NOMO-1 treated with dmso at 0.1 percent for 144 hours (cell line): ENCODE measurements at regions not wholly inside any gene's neighbourhood (a gene's known extent, or its start where the extent isn't known, plus 50 kb on each side); places are given as distances from the start of the nearest gene placed in this dataset.
"Not testable (repeated sequence)": the region's sequence is repeated elsewhere in the genome, so short reads cannot be mapped to it uniquely, and the experiment has no call there.

Source experiments
- DNase-seq: peaks from one replicate; lab custom pipeline; 2025; ENCODE audit not compliant: unreplicated experiment; lab: John Stamatoyannopoulos, UW

DNA sequence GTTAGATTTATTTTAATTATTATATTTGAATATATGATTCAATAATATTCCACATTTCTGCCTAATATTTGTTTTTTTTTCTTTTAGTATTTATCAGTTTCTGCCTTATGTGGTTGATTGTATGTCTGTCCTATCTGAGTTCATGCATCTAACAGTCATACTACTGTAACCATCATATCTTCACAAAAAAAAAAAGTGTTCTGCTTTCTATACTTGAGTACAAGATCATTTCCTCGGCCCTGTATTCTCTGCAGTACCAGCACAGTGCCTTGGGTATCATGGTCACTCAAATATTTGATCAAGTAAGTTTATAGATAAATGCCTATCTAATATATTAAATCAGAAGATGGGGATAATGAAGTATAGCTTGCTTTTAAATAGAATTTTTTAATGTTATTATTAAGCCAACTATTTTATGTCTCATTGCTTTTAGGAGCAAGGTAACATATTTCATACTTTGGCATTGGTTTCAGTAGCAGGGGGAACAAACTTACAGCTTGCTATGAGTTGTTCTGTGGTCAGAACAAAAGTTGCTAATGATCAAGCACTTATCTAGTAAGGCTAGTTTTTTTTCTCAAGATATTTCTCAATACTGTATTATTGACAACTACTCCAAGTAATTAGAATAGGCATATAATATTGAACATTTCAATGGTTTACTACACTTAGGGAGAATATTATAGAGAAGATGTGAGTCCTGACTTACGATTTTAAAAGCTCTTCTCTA lies 290.5 kb upstream of the FBXO33 start:
- DNase-seq = no peak

DNA sequence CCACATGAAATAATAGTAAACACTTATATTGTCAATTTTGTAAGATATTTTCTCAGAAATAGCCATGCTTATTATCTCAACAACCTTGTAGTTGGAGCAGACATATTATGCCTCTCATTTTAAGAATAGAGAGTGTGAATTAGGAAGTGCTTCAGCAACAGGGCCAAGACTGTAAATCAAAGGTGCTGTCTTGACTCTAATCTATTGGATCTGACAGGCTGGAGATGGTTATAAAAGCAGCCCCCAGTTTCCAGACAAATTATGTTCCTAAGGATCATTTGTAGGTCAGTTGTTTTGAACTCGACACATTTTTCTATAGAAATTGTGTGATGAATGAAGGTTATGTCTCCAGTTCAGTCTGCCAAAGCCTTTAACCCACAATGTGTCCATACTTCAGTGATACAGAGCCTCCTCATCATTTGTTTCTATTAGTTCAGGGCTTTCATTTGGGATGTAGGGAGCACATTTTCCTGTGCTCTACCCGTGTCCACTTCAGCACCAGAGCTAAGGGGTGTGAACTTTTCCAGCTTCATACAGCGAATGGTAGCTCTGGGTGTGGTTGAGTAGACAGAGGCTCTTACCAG lies 284.8 kb upstream of the FBXO33 start:
- no peak for DNase-seq

- no peak for DNase-seq
These were observed 280.2 kb upstream of the FBXO33 start for GRCh38 chr14:39712293-39712999.

GRCh38 chr14:39704594-39704993 lies 272.4 kb upstream of the FBXO33 start:
- no peak for DNase-seq

DNA sequence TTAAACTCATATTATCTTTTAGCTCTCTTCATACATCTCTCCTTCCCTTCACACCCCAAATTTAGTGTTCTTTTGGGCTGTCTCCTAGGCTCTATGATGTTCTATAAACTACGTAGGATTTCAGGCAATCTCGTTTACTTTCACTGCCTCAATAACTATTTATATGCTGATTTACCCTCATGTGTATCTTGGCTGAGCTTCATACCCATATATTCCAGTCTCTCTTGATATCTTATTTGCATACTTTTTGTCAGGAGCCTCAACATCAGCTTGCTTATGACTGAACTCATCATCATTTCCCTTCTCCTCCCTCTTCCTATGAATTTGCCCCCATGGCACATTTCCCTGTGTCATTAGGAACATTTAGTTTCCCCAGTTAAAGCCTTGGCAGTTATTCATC lies 262.1 kb upstream of the FBXO33 start:
- no peak for DNase-seq

GRCh38 chr14:39683691-39684260 lies 251.5 kb upstream of the FBXO33 start:
- DNase-seq = no peak

DNA sequence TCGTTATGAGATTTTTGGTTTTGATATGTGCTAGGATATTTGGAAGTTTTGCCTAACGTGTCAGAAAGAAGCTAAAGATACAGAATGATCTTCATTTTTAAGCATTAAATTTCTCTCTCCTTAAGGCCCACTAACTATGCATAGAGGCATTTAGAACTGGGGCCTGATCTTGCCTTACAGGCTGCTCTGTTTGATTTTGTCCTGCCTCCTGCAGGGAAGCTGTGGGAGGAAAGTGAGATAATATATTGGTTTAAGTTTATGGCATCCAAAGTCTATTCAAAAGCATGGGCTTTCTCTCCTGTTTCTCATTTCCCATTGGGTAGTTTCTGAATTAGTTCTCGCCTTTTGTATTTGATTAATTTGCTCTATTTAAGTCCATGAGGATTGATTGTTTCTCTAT lies 250.3 kb upstream of the FBXO33 start:
- DNase-seq = no peak

GRCh38 chr14:39681782-39682399 lies 249.7 kb upstream of the FBXO33 start:
- no peak for DNase-seq

- no peak for DNase-seq
These were observed 248.5 kb upstream of the FBXO33 start for GRCh38 chr14:39680777-39681176.

- no peak for DNase-seq
These were observed 241.5 kb upstream of the FBXO33 start for GRCh38 chr14:39673734-39674133.

- no peak for DNase-seq
These were observed 241.1 kb upstream of the FBXO33 start for GRCh38 chr14:39673270-39673711.

DNA sequence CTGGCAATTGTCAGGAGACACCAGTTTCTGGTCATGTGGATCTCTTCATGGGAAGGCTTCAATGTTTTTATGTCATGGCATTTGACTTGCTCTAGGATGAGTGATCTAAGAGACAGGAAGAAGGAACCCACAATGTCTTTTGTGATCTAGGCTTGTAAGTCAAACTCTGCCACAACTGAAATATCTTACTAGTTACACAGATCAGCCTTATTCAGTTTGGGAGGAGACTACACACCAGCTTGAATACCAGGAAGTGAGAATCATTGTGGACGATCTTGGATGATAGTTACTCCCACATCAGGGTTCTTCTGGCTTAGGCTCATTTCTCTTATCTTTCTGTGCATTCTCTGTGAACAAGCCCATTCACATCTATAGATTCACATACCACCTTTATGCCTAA lies 236.2 kb upstream of the FBXO33 start:
- DNase-seq = no peak

- DNase-seq = no peak
These were observed 234.2 kb upstream of the FBXO33 start for GRCh38 chr14:39666386-39666785.

- no peak for DNase-seq
These were observed 232.8 kb upstream of the FBXO33 start for GRCh38 chr14:39665075-39665475.

GRCh38 chr14:39664646-39665045 lies 232.4 kb upstream of the FBXO33 start:
- no peak for DNase-seq

- no peak for DNase-seq
These were observed 209.0 kb upstream of the FBXO33 start for GRCh38 chr14:39641224-39641623.

DNA sequence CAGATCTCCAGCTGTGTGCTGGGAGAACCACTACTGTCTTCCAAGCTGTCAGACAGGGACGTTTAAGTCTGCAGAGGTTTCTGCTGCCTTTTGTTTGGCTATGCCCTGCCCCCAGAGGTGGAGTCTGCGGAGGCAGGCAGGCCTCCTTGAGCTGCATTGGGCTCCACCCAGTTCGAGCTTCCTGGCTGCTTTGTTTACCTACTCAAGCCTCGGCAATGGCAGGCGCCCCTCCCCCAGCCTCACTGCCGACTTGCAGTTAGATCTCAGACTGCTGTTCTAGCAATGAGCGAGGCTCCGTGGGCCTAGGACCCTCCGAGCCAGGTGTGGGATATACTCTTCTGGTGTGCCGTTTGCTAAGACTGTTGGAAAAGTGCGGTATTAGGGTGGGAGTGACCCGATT lies 206.8 kb upstream of the FBXO33 start:
- DNase-seq = not testable (repeated sequence)

GRCh38 chr14:39628087-39628486 lies 195.9 kb upstream of the FBXO33 start:
- DNase-seq = no peak

DNA sequence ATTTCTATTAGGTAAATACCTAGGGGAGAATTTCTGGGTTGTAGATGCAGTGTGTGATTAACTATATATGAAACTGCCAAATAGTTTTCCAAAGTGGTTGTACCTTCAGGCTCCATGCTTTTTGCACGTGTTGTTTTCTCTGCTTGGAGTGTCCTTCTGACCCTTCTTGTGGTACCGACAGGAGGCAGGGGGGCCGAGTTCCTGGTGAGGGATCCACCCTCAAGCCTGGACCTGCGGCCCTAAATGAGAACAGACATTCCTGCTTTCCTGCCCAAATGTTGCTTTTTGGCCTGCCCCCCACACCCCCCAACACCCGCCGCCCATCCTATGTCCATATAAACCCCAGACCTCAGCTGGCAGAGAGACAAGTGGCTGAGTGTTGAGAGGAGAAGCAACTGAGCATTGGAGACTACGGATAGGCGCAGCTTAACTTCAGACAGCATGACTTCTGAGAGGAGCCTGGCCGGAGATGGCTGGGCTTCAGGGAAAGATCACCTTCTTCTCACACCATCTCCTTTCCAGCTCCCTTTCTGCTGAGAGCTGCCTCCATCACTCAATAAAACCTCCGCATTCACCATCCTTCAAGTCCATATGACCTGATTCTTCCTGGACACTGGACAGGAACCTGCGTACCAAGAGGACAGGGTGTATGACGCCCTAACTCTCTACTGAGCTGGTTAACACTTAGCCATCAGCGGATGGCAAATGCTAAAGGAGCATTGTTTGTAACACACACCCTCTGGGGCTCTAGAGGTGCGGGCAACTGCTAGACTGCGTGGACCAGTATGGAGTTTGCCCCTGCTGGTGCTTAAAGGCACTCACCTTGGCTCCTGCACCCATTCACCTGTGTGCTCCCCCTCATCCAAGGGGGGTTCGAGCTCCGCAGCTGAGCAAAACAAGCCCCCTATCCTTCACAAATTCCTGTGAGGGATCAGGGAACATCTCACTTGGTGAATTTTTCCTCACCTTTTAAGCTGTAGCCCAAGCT lies 194.7 kb upstream of the FBXO33 start:
- DNase-seq = no peak

- no peak for DNase-seq
These were observed 189.4 kb upstream of the FBXO33 start for GRCh38 chr14:39621678-39622077.
